Skeletal muscle cell (primary cell): ENCODE measurements at regions not wholly inside any gene's neighbourhood (a gene's known extent, or its start where the extent isn't known, plus 50 kb on each side); places are given as distances from the start of the nearest gene placed in this dataset.

Experiments used
- DNase-seq: peaks from one replicate; pipeline ENCODE4 v3.0.0-alpha.2; 2010; ENCODE audit warnings: low read depth
- H3K4me3 ChIP-seq: 2 replicates; pipeline ENCODE4 v1.5.1; 2011; ENCODE audit warnings: low read depth, mild to moderate bottlenecking, control low read depth, low read length, moderate library complexity

- no peak for DNase-seq
- H3K4me3 ChIP-seq: no peak overlapping the region
Measured at GRCh38 chr6:40116832-40117231, 182.6 kb upstream of the MOCS1 start.

- H3K4me3 ChIP-seq: no peak overlapping the region
- no peak for DNase-seq
Measured at GRCh38 chr6:40112350-40112749, 178.1 kb upstream of the MOCS1 start.

- no peak overlapping the region for H3K4me3 ChIP-seq
- no peak for DNase-seq
Measured at GRCh38 chr6:40108736-40109135, 174.5 kb upstream of the MOCS1 start.

GRCh38 chr6:40106840-40107239 is 172.6 kb upstream of the MOCS1 start:
- DNase-seq: no peak
- no peak overlapping the region for H3K4me3 ChIP-seq

- no peak for DNase-seq
- no peak overlapping the region for H3K4me3 ChIP-seq
Measured at GRCh38 chr6:40098774-40099173, 164.5 kb upstream of the MOCS1 start.

- no peak for DNase-seq
- no peak overlapping the region for H3K4me3 ChIP-seq
Measured at GRCh38 chr6:40097590-40097989, 163.3 kb upstream of the MOCS1 start.

- DNase-seq: no peak
Measured at GRCh38 chr6:40083141-40083920, 149.1 kb upstream of the MOCS1 start.

GRCh38 chr6:40082278-40083043 is 148.2 kb upstream of the MOCS1 start:
- DNase-seq: no peak

More at GRCh38 chr6:40083141-40083920, 149.1 kb upstream of the MOCS1 start:
- H3K4me3 ChIP-seq: no peak overlapping the region

GRCh38 chr6:40077736-40078135 is 143.5 kb upstream of the MOCS1 start:
- H3K4me3 ChIP-seq: no peak overlapping the region
- no peak for DNase-seq

More at GRCh38 chr6:40082278-40083043, 148.2 kb upstream of the MOCS1 start:
- no peak overlapping the region for H3K4me3 ChIP-seq

- no peak for DNase-seq
- H3K4me3 ChIP-seq: no peak overlapping the region
Measured at GRCh38 chr6:40077315-40077714, 143.1 kb upstream of the MOCS1 start.

GRCh38 chr6:40075056-40075590 is 140.9 kb upstream of the MOCS1 start:
- no peak for DNase-seq
- no peak overlapping the region for H3K4me3 ChIP-seq

- no peak for DNase-seq
- no peak overlapping the region for H3K4me3 ChIP-seq
Measured at GRCh38 chr6:40074306-40075055, 140.2 kb upstream of the MOCS1 start.

GRCh38 chr6:40066372-40066771 is 132.1 kb upstream of the MOCS1 start:
- no peak for DNase-seq

GRCh38 chr6:40056865-40057264 is 122.6 kb upstream of the MOCS1 start:
- no peak overlapping the region for H3K4me3 ChIP-seq
- no peak for DNase-seq

More at GRCh38 chr6:40066372-40066771, 132.1 kb upstream of the MOCS1 start:
- no peak overlapping the region for H3K4me3 ChIP-seq

GRCh38 chr6:40054602-40055001 is 120.3 kb upstream of the MOCS1 start:
- H3K4me3 ChIP-seq: no peak overlapping the region
- no peak for DNase-seq

- no peak overlapping the region for H3K4me3 ChIP-seq
- DNase-seq: no peak
Measured at GRCh38 chr6:40054186-40054585, 119.9 kb upstream of the MOCS1 start.

- H3K4me3 ChIP-seq: no peak overlapping the region
- DNase-seq: no peak
Measured at GRCh38 chr6:40049128-40049527, 114.9 kb upstream of the MOCS1 start.

- no peak for DNase-seq
- H3K4me3 ChIP-seq: no peak overlapping the region
Measured at GRCh38 chr6:40044196-40044595, 109.9 kb upstream of the MOCS1 start.

- no peak for DNase-seq
- no peak overlapping the region for H3K4me3 ChIP-seq
Measured at GRCh38 chr6:40042232-40042631, 108.0 kb upstream of the MOCS1 start.

GRCh38 chr6:40039042-40039441 is 104.8 kb upstream of the MOCS1 start:
- H3K4me3 ChIP-seq: no peak overlapping the region

More at GRCh38 chr6:40039042-40039441, 104.8 kb upstream of the MOCS1 start:
- no peak for DNase-seq
